H9 (cell line): ENCODE measurements at regions not wholly inside any gene's neighbourhood (a gene's known extent, or its start where the extent isn't known, plus 50 kb on each side); places are given as distances from the start of the nearest gene placed in this dataset.

Experiments
- DNase-seq: peaks from one replicate; pipeline ENCODE4 v3.0.0-alpha.2; 2017
- H2AFZ ChIP-seq: one replicate; pipeline ENCODE4 v1.6.1; 2013; ENCODE audit warnings: mild to moderate bottlenecking, low read length, control low read depth, moderate library complexity
- H2AK5ac ChIP-seq: 2 replicates; pipeline ENCODE4 v1.6.1; 2013; ENCODE audit warnings: low read length, control low read depth, mixed read lengths; ENCODE audit not compliant: insufficient read length
- H2BK120ac ChIP-seq: one replicate; pipeline ENCODE4 v1.6.1; 2013; ENCODE audit warnings: low read depth, mild to moderate bottlenecking, low read length, control low read depth, inconsistent platforms; ENCODE audit not compliant: poor library complexity, severe bottlenecking
- H2BK12ac ChIP-seq: 2 replicates; pipeline ENCODE4 v1.6.1; 2013; ENCODE audit warnings: low read length, control low read depth, mixed read lengths, low read depth; ENCODE audit not compliant: insufficient read length
- H2BK15ac ChIP-seq: 2 replicates; pipeline ENCODE4 v1.6.1; 2013; ENCODE audit warnings: low read depth, low read length, control low read depth
- H2BK20ac ChIP-seq: one replicate; pipeline ENCODE4 v1.6.1; 2013; ENCODE audit warnings: low read depth, mild to moderate bottlenecking, low read length, control low read depth, inconsistent platforms; ENCODE audit not compliant: poor library complexity, severe bottlenecking
- H2BK5ac ChIP-seq: 2 replicates; pipeline ENCODE4 v1.6.1; 2013; ENCODE audit warnings: low read length, control low read depth, mixed read lengths; ENCODE audit not compliant: insufficient read length
- H3K14ac ChIP-seq: 2 replicates; pipeline ENCODE4 v1.6.1; 2013; ENCODE audit warnings: low read length, control low read depth; ENCODE audit not compliant: insufficient read depth
- H3K18ac ChIP-seq: 2 replicates; pipeline ENCODE4 v1.6.1; 2013; ENCODE audit warnings: low read depth, mild to moderate bottlenecking, mixed read lengths, low read length, control low read depth; ENCODE audit not compliant: insufficient read length
- H3K23ac ChIP-seq: 2 replicates; pipeline ENCODE4 v1.6.1; 2013; ENCODE audit warnings: low read length, control low read depth, mixed read lengths, low read depth; ENCODE audit not compliant: insufficient read length
- H3K23me2 ChIP-seq: 2 replicates; pipeline ENCODE4 v1.6.1; 2013; ENCODE audit warnings: low read depth, mild to moderate bottlenecking, mixed read lengths, low read length, control low read depth; ENCODE audit not compliant: insufficient read length, poor library complexity, severe bottlenecking
- H3K27ac ChIP-seq: 2 replicates; pipeline ENCODE4 v1.5.1; 2013; ENCODE audit warnings: low read length, control low read depth, mixed read lengths, low read depth; ENCODE audit not compliant: insufficient read length
- H3K27me3 ChIP-seq: 2 replicates; pipeline ENCODE4 v1.6.1; 2013; ENCODE audit warnings: low read length, control low read depth, inconsistent platforms; ENCODE audit not compliant: insufficient read depth
- H3K4ac ChIP-seq: 2 replicates; pipeline ENCODE4 v1.6.1; 2013; ENCODE audit warnings: low read depth, mild to moderate bottlenecking, control low read depth, inconsistent platforms, low read length, moderate library complexity
- H3K4me1 ChIP-seq: 2 replicates; pipeline ENCODE4 v1.6.1; 2013; ENCODE audit warnings: low read length, control low read depth, inconsistent platforms; ENCODE audit not compliant: insufficient read depth
- H3K4me2 ChIP-seq: 2 replicates; pipeline ENCODE4 v1.6.1; 2013; ENCODE audit warnings: low read length, control low read depth, mixed read lengths; ENCODE audit not compliant: insufficient read length, insufficient read depth
- H3K56ac ChIP-seq: 2 replicates; pipeline ENCODE4 v1.6.1; 2013; ENCODE audit warnings: low read depth, mild to moderate bottlenecking, mixed read lengths, low read length, control low read depth; ENCODE audit not compliant: insufficient read length
- H3K79me1 ChIP-seq: 2 replicates; pipeline ENCODE4 v1.6.1; 2013; ENCODE audit warnings: low read depth, mild to moderate bottlenecking, moderate library complexity, low read length, control low read depth, inconsistent platforms; ENCODE audit not compliant: insufficient read depth, poor library complexity, severe bottlenecking
- H3K79me2 ChIP-seq: 2 replicates; pipeline ENCODE4 v1.6.1; 2013; ENCODE audit warnings: low read length, control low read depth, inconsistent platforms; ENCODE audit not compliant: insufficient read depth
- H3K9ac ChIP-seq: 2 replicates; pipeline ENCODE4 v1.6.1; 2013; ENCODE audit warnings: low read length, control low read depth, mixed read lengths; ENCODE audit not compliant: insufficient read length; ENCODE audit errors: extremely low read depth
- H3K9me3 ChIP-seq: one replicate; pipeline ENCODE4 v1.6.1; 2013; ENCODE audit warnings: low read depth, low read length, inconsistent platforms; ENCODE audit not compliant: control insufficient read depth
- H3T11ph ChIP-seq: one replicate; pipeline ENCODE4 v1.6.1; 2013; ENCODE audit warnings: mild to moderate bottlenecking, low read length, control low read depth, inconsistent platforms
- H4K20me1 ChIP-seq: one replicate; pipeline ENCODE4 v1.6.1; 2013; ENCODE audit not compliant: control insufficient read depth, insufficient read length, insufficient read depth
- H4K5ac ChIP-seq: 2 replicates; pipeline ENCODE4 v1.6.1; 2013; ENCODE audit warnings: low read depth, mild to moderate bottlenecking, mixed read lengths, low read length, control low read depth; ENCODE audit not compliant: insufficient read length
- H4K8ac ChIP-seq: replicated peaks from 2 replicates; pipeline ENCODE4 v1.6.1; 2013; ENCODE audit warnings: low read length, control low read depth, mixed read lengths, low read depth; ENCODE audit not compliant: insufficient read length
- H4K91ac ChIP-seq: 2 replicates; pipeline ENCODE4 v1.6.1; 2013; ENCODE audit warnings: low read depth, mild to moderate bottlenecking, moderate library complexity, mixed read lengths, low read length, control low read depth; ENCODE audit not compliant: insufficient read length
- H3K27ac Mint-ChIP-seq, 3 experiments: 2 replicates in 2 of 3; 3 replicates in 1 of 3; pipeline ENCODE4 v1.8.0; 2020 to 2021; ENCODE audit warnings: mixed read lengths in 3 of 3, mild to moderate bottlenecking in 1 of 3, moderate library complexity in 1 of 3
- H3K27me3 Mint-ChIP-seq: 2 replicates; pipeline ENCODE4 v1.8.0; 2021; ENCODE audit warnings: low read depth, mild to moderate bottlenecking, moderate library complexity, mixed read lengths
- H3K36me3 Mint-ChIP-seq, 3 experiments: 2 replicates in 2 of 3; 3 replicates in 1 of 3; pipeline ENCODE4 v1.8.0; 2020 to 2021; ENCODE audit warnings: low read depth in 3 of 3, mixed read lengths in 3 of 3; ENCODE audit not compliant: insufficient read depth in 1 of 3
- H3K4me1 Mint-ChIP-seq, 2 experiments: 2 replicates each; pipeline ENCODE4 v1.8.0; 2020; ENCODE audit warnings: mixed read lengths in 2 of 2
- H3K4me3 Mint-ChIP-seq, 2 experiments: 2 replicates in 1 of 2; 3 replicates in 1 of 2; pipeline ENCODE4 v1.8.0; 2020 to 2021; ENCODE audit warnings: mild to moderate bottlenecking in 2 of 2, mixed read lengths in 2 of 2, moderate library complexity in 1 of 2
- H3K9me3 Mint-ChIP-seq, 2 experiments: 2 replicates in 1 of 2; 3 replicates in 1 of 2; pipeline ENCODE4 v1.8.0; 2020; ENCODE audit warnings: mild to moderate bottlenecking in 2 of 2, mixed read lengths in 2 of 2, moderate library complexity in 1 of 2
- WGBS: extraction: QIAGEN DNeasy Blood & Tissue Kit; methylation state at CpG from one replicate; pipeline ENCODE4 v1.1.7; 2013; ENCODE audit warnings: missing lambda C conversion rate, low lambda C conversion rate, mixed read lengths; ENCODE audit not compliant: insufficient read length; ENCODE audit errors: extremely low coverage; 5-methylcytosine and 5-hydroxymethylcytosine counted together
- TF ChIP-seq, protein P1 (sequence below): fragments of 200-600 bp; sonication (generic); conservative IDR thresholded peaks from 3 replicates; pipeline ENCODE4 v1.8.0; 2021; ENCODE audit warnings: antibody characterized with exemption, mild to moderate bottlenecking

DNA sequence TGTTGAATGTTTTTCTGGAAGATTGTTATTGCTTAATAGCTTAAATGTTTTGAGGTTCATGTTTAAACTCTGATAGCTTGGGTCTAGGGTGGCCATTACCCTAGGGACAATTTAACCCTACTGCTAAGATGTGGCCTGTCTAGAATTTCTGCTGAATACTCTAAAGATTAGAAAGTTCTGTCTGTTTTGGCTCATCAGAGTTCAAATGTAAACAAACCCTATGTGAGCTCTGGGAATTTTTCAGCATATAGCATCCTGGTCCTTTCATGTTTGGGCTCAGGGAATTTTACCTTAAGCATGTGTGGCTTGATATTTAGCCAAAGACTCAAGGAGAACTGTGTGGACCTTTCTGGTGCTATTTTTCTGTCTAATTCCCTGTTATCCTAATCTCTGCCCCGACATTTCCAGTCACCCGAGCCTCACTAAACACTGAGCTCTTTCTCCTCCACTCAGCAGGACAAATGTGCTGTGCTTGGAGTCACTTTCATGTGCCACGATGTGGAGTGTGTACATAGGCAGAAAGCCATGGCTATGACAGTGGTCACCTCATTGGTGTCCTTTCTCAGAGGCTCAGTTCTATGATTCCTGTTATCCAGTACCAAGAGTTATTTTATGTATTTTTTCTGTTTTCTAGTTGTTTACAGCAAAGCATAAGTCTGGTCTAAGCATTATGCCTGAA lies 492.5 kb upstream of the SPHKAP start:
- H3K9ac ChIP-seq = no peak overlapping the region
- H2AFZ ChIP-seq = no peak overlapping the region
- no peaks in the 10 kb centered on the region for H3K9me3 ChIP-seq
- H4K20me1 ChIP-seq = no peaks in the 10 kb centered on the region
- no peaks in the 10 kb centered on the region for H3K27me3 ChIP-seq
- H3K79me2 ChIP-seq = no peaks in the 10 kb centered on the region
- no peak for DNase-seq
- no peak overlapping the region for H2BK20ac ChIP-seq
- no peak overlapping the region for H4K8ac ChIP-seq
- H3K79me1 ChIP-seq = no peaks in the 10 kb centered on the region
- no peak overlapping the region for H3K4ac ChIP-seq
- no peak overlapping the region for H2AK5ac ChIP-seq
- H3K4me1 ChIP-seq = no peaks in the 10 kb centered on the region
- H3T11ph ChIP-seq = no peak overlapping the region
- no peak overlapping the region for H3K4me2 ChIP-seq
- Mint-ChIP-seq H3K27ac (no peak overlapping the region), H3K9me3 (no peaks in the 10 kb centered on the region), H3K36me3 (no peaks in the 10 kb centered on the region), H3K4me1 (no peaks in the 10 kb centered on the region), H3K4me3 (no peak overlapping the region), H3K27me3 (no peaks in the 10 kb centered on the region)
- H3K18ac ChIP-seq = no peak overlapping the region
- H3K23ac ChIP-seq = no peak overlapping the region
- no peak overlapping the region for H3K27ac ChIP-seq
- no peak overlapping the region for H2BK15ac ChIP-seq
- H4K5ac ChIP-seq = no peak overlapping the region
- H2BK120ac ChIP-seq = no peak overlapping the region
- no peak overlapping the region for H2BK5ac ChIP-seq
- TF ChIP-seq, protein P1, sequence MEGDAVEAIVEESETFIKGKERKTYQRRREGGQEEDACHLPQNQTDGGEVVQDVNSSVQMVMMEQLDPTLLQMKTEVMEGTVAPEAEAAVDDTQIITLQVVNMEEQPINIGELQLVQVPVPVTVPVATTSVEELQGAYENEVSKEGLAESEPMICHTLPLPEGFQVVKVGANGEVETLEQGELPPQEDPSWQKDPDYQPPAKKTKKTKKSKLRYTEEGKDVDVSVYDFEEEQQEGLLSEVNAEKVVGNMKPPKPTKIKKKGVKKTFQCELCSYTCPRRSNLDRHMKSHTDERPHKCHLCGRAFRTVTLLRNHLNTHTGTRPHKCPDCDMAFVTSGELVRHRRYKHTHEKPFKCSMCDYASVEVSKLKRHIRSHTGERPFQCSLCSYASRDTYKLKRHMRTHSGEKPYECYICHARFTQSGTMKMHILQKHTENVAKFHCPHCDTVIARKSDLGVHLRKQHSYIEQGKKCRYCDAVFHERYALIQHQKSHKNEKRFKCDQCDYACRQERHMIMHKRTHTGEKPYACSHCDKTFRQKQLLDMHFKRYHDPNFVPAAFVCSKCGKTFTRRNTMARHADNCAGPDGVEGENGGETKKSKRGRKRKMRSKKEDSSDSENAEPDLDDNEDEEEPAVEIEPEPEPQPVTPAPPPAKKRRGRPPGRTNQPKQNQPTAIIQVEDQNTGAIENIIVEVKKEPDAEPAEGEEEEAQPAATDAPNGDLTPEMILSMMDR = no peak
- H3K14ac ChIP-seq = no peak overlapping the region
- H3K56ac ChIP-seq = no peak overlapping the region
- no peaks in the 10 kb centered on the region for H3K23me2 ChIP-seq
- WGBS = no CpG with 5 or more reads among the region's 3 CpGs
- H2BK12ac ChIP-seq = no peak overlapping the region
- H4K91ac ChIP-seq = no peak overlapping the region
